ENCODE measurements at regions not wholly inside any gene's neighbourhood (a gene's known extent, or its start where the extent isn't known, plus 50 kb on each side); places are given as distances from the start of the nearest gene placed in this dataset.

DNA sequence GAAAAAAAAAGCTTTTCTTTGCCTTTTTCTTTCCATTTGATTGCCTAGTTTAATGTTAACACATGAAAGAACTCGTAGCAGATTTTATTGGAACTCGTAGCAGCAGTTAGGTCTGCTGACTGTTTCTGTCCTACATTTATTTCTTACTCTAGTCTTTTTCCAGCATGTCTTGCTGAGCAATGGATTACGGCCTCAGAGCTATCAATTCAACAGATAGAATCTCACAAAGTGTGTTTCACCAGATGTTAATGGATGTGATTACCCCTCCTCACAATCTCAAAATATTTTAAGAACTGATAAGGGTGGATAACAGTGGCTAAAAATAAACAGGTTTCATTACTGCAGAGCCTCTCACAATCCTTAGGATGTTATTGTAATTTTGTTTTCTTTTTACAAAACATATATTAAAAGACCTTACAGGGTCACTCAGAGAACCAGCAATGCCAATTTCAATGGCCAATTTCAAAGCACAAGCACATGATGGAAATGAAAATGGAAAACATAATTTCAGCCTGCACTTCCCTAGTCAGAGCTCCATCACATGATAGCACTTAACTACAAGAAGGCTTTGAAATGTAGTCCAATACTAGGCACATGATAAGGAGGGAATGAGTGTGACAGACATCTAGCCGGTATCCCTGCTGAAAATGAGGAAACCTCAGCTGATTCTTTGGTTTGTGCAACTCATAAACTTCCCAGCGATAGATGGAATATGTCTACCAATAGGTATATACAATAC lies 838.1 kb upstream of the SEMA6D start:
- H3K36me3 ChIP-seq (replicated peaks in 1 of 2): no peaks in the 10 kb centered on the region
- no peak overlapping the region for H3K4me3 ChIP-seq
- peaks cover 0 to 5% (median 0%) of the 10 kb centered on the region in 3 donors for H3K9me3 ChIP-seq (replicated peaks in 1 of 3)
- intact Hi-C loops (cut with DNase I): no loop called here
- H3K4me1 ChIP-seq (replicated peaks in 1 of 2): no peaks in the 10 kb centered on the region
- H3K27ac ChIP-seq: no peak overlapping the region
- 32 to 41% (median 36%) methylated on average over 5 of the region's 5 CpGs for WGBS, 4 donors
- DNase-seq: no peak
- H3K27me3 ChIP-seq: no peaks in the 10 kb centered on the region
- TF ChIP-seq, protein P1, sequence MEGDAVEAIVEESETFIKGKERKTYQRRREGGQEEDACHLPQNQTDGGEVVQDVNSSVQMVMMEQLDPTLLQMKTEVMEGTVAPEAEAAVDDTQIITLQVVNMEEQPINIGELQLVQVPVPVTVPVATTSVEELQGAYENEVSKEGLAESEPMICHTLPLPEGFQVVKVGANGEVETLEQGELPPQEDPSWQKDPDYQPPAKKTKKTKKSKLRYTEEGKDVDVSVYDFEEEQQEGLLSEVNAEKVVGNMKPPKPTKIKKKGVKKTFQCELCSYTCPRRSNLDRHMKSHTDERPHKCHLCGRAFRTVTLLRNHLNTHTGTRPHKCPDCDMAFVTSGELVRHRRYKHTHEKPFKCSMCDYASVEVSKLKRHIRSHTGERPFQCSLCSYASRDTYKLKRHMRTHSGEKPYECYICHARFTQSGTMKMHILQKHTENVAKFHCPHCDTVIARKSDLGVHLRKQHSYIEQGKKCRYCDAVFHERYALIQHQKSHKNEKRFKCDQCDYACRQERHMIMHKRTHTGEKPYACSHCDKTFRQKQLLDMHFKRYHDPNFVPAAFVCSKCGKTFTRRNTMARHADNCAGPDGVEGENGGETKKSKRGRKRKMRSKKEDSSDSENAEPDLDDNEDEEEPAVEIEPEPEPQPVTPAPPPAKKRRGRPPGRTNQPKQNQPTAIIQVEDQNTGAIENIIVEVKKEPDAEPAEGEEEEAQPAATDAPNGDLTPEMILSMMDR (IDR thresholded peaks at IDR 0.05): no peak
- no peak for TF ChIP-seq POLR2A (IDR thresholded peaks at IDR 0.05)

DNA sequence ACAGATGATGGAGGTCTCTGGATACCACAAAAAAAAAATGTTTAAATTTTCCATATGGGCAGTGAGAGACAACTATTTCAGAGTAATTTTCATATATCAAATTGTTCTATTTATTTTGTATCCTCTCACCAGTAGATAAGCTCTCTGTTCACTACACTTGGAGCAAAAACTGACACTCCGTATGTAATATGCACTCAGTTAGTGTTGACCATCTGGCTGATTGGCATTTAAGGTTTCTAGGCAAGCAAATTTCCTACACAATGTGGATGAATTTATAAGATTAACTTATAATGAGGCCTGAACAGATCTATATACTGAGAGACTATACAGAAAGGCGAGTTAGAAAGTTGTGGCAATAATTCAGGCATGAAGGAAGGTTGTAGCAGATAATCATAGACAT lies 836.5 kb upstream of the SEMA6D start:
- intact Hi-C loops (cut with DNase I): no loop called here
- no peaks in the 10 kb centered on the region for H3K4me1 ChIP-seq (replicated peaks in 1 of 2)
- DNase-seq: no peak
- WGBS, 4 donors: 74 to 85% (median 78%) methylated on average over 2 of the region's 2 CpGs
- peaks cover 0 to 5% (median 0%) of the 10 kb centered on the region in 3 donors for H3K9me3 ChIP-seq (replicated peaks in 1 of 3)
- H3K27ac ChIP-seq: no peak overlapping the region
- H3K27me3 ChIP-seq: no peaks in the 10 kb centered on the region
- H3K36me3 ChIP-seq (replicated peaks in 1 of 2): no peaks in the 10 kb centered on the region
- no peak overlapping the region for H3K4me3 ChIP-seq
- TF ChIP-seq, protein P1 (IDR thresholded peaks at IDR 0.05): no peak
- no peak for TF ChIP-seq POLR2A (IDR thresholded peaks at IDR 0.05)

DNA sequence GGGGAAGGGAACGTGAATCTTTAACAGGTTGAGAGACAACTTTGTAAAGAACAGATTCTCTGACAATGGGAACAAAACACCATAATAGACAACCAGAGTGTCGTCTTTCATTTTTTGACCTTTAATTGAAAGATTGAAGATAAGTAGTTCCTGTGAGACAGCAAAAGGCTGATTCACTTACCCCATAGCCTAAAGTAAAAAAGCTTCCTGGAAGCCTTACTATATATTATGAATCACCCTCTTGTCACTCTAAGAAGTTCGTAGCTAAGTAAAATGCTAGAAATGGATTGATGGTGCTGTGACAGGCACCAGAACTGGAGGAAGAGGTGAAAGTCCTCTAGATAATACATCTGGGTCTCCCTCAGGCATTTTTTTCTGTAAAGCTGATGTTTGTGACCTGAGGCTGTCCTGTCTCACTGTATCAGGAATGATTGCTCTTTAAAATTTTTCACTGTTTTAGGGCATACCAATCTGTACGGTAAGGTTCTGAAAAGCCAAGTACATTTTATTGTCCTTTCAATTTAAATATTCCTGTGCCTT lies 824.6 kb upstream of the SEMA6D start:
- H3K27ac ChIP-seq: no peak overlapping the region
- no peak for TF ChIP-seq POLR2A (IDR thresholded peaks at IDR 0.05)
- TF ChIP-seq, protein P1 (IDR thresholded peaks at IDR 0.05): no peak
- H3K4me1 ChIP-seq (replicated peaks in 1 of 2): no peaks in the 10 kb centered on the region
- no peaks in the 10 kb centered on the region for H3K9me3 ChIP-seq (replicated peaks in 1 of 3)
- no peak for DNase-seq
- H3K36me3 ChIP-seq (replicated peaks in 1 of 2): no peaks in the 10 kb centered on the region
- H3K27me3 ChIP-seq: no peaks in the 10 kb centered on the region
- WGBS, 4 donors: 34 to 40% (median 37%) methylated on average over 4 of the region's 4 CpGs
- intact Hi-C loops (cut with DNase I): no loop called here
- no peak overlapping the region for H3K4me3 ChIP-seq

DNA sequence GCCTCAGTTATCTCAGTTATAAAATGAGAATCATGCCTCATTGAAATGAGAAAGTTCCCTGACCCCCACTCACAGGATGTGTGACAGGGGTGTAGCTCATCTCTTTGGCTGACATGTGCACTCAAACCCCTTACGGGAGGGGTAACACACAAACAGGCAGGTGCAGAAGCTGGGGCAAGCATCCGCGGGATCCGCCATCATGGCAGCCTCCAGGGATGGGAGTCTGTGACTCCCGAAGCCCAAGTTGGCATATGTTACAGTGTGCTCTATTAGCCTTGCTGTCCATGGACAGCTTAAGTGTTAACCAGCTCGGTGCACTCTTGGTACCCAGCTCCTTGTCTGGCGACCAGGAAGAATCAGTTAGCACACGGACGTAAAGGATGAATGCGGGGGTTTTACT lies 822.7 kb upstream of the SEMA6D start:
- WGBS, 4 donors: 77 to 92% (median 92%) methylated on average over 6 to 10 of the region's 10 CpGs
- no peak for DNase-seq
- Histone ChIP-seq H3K4me1 (replicated peaks in 1 of 2) (no peaks in the 10 kb centered on the region), H3K4me3 (no peak overlapping the region), H3K9me3 (replicated peaks in 1 of 3) (no peaks in the 10 kb centered on the region), H3K27me3 (no peaks in the 10 kb centered on the region), H3K36me3 (replicated peaks in 1 of 2) (no peaks in the 10 kb centered on the region), H3K27ac (no peak overlapping the region)
- intact Hi-C loops (cut with DNase I): no loop called here
- TF ChIP-seq POLR2A (IDR thresholded peaks at IDR 0.05): no peak
- TF ChIP-seq, protein P1 (IDR thresholded peaks at IDR 0.05): no peak

Data from adrenal gland (tissue), 9 donors.